ENCODE measurements at regions not wholly inside any gene's neighbourhood (a gene's known extent, or its start where the extent isn't known, plus 50 kb on each side); places are given as distances from the start of the nearest gene placed in this dataset.

DNA sequence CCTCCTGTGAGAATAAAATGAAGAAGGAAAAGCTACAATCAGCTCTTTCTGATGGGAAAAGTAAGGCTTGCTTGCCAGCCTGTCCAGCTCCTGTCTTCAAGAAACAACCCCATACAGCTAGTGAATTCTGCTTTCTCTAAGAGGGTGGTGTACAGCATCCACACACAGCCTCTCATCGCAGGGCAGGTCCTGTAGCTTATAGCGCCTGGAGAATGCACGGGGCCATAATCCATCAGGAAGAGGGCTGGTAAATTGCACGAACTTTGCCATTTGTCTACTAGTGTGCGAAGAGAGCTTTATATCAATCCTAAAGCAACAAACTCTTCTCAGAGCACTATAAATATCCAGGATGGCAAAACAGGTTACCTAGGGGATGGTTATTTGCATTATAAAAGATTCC lies 83.3 kb upstream of the SAMSN1 start:
- TF ChIP-seq GATA2 (CRISPR knock-in tag; IDR thresholded peaks at IDR 0.05) (no peak), EP300 (IDR thresholded peaks at IDR 0.05; ENCODE audit: borderline replicate concordance in 1 of 2, low read depth in 1 of 2, low read length in 1 of 2) (no peak), CHD2 (IDR thresholded peaks at IDR 0.05; ENCODE audit: low read length, partially characterized antibody) (no peak), SIN3A (IDR thresholded peaks at IDR 0.05; ENCODE audit: borderline replicate concordance, low read depth, low read length) (no peak), JUND (IDR thresholded peaks at IDR 0.05) (no peak), TEAD4 (IDR thresholded peaks at IDR 0.05; ENCODE audit: borderline replicate concordance, insufficient read depth) (no peak), GABPA (IDR thresholded peaks at IDR 0.05; ENCODE audit: low read depth) (no peak), TCF12 (IDR thresholded peaks at IDR 0.05) (no peak)
- TF ChIP-seq, protein P1, sequence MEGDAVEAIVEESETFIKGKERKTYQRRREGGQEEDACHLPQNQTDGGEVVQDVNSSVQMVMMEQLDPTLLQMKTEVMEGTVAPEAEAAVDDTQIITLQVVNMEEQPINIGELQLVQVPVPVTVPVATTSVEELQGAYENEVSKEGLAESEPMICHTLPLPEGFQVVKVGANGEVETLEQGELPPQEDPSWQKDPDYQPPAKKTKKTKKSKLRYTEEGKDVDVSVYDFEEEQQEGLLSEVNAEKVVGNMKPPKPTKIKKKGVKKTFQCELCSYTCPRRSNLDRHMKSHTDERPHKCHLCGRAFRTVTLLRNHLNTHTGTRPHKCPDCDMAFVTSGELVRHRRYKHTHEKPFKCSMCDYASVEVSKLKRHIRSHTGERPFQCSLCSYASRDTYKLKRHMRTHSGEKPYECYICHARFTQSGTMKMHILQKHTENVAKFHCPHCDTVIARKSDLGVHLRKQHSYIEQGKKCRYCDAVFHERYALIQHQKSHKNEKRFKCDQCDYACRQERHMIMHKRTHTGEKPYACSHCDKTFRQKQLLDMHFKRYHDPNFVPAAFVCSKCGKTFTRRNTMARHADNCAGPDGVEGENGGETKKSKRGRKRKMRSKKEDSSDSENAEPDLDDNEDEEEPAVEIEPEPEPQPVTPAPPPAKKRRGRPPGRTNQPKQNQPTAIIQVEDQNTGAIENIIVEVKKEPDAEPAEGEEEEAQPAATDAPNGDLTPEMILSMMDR (IDR thresholded peaks at IDR 0.05), result no peak
- TF ChIP-seq, protein P2, sequence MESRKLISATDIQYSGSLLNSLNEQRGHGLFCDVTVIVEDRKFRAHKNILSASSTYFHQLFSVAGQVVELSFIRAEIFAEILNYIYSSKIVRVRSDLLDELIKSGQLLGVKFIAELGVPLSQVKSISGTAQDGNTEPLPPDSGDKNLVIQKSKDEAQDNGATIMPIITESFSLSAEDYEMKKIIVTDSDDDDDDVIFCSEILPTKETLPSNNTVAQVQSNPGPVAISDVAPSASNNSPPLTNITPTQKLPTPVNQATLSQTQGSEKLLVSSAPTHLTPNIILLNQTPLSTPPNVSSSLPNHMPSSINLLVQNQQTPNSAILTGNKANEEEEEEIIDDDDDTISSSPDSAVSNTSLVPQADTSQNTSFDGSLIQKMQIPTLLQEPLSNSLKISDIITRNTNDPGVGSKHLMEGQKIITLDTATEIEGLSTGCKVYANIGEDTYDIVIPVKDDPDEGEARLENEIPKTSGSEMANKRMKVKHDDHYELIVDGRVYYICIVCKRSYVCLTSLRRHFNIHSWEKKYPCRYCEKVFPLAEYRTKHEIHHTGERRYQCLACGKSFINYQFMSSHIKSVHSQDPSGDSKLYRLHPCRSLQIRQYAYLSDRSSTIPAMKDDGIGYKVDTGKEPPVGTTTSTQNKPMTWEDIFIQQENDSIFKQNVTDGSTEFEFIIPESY (IDR thresholded peaks at IDR 0.05; ENCODE audit: borderline replicate concordance, low read depth), result no peak
- TF ChIP-seq, protein P3, sequence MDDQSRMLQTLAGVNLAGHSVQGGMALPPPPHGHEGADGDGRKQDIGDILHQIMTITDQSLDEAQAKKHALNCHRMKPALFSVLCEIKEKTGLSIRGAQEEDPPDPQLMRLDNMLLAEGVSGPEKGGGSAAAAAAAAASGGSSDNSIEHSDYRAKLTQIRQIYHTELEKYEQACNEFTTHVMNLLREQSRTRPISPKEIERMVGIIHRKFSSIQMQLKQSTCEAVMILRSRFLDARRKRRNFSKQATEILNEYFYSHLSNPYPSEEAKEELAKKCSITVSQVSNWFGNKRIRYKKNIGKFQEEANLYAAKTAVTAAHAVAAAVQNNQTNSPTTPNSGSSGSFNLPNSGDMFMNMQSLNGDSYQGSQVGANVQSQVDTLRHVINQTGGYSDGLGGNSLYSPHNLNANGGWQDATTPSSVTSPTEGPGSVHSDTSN (IDR thresholded peaks at IDR 0.05), result no peak
- TF ChIP-seq, protein P4, sequence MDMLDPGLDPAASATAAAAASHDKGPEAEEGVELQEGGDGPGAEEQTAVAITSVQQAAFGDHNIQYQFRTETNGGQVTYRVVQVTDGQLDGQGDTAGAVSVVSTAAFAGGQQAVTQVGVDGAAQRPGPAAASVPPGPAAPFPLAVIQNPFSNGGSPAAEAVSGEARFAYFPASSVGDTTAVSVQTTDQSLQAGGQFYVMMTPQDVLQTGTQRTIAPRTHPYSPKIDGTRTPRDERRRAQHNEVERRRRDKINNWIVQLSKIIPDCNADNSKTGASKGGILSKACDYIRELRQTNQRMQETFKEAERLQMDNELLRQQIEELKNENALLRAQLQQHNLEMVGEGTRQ (IDR thresholded peaks at IDR 0.05; ENCODE audit: borderline replicate concordance, low read depth, low read length), result no peak
- TF ChIP-seq, protein P5, sequence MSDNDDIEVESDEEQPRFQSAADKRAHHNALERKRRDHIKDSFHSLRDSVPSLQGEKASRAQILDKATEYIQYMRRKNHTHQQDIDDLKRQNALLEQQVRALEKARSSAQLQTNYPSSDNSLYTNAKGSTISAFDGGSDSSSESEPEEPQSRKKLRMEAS (IDR thresholded peaks at IDR 0.05; ENCODE audit: low read depth), result no peak

All from SK-N-SH (cell line).